ENCODE measurements at regions not wholly inside any gene's neighbourhood (a gene's known extent, or its start where the extent isn't known, plus 50 kb on each side); places are given as distances from the start of the nearest gene placed in this dataset.

GRCh38 chr15:69751147-69751546, 298.5 kb downstream of the RPLP1 start:
- TF ChIP-seq CTCF (IDR thresholded peaks at IDR 0.05) (no peak), ZFX (IDR thresholded peaks at IDR 0.05; ENCODE audit: borderline replicate concordance) (no peak)

Data from 22Rv1 (cell line).